IPS-18c (cell line): ENCODE measurements at regions not wholly inside any gene's neighbourhood (a gene's known extent, or its start where the extent isn't known, plus 50 kb on each side); places are given as distances from the start of the nearest gene placed in this dataset.

Experiments
- H3K4me3 ChIP-seq: 2 replicates; pipeline ENCODE4 v1.7.0; 2013; ENCODE audit warnings: low read depth, mild to moderate bottlenecking, low read length, moderate library complexity; ENCODE audit not compliant: insufficient read depth
- H3K9me3 ChIP-seq: one replicate; pipeline ENCODE4 v1.6.1; 2013; ENCODE audit warnings: mild to moderate bottlenecking, low read length, moderate library complexity; ENCODE audit not compliant: control insufficient read depth, insufficient read depth

- H3K4me3 ChIP-seq = no peak overlapping the region
Observed at GRCh38 chr4:152099981-152100378, 339.2 kb upstream of the GATB start.

GRCh38 chr4:152099555-152099954, 338.7 kb upstream of the GATB start:
- Histone ChIP-seq H3K4me3 (no peak overlapping the region), H3K9me3 (peaks cover 2% of the 10 kb centered on the region)

More at GRCh38 chr4:152099981-152100378, 339.2 kb upstream of the GATB start:
- peaks cover 2% of the 10 kb centered on the region for H3K9me3 ChIP-seq

GRCh38 chr4:152099061-152099425, 338.2 kb upstream of the GATB start:
- H3K4me3 ChIP-seq = no peak overlapping the region
- peaks cover 2% of the 10 kb centered on the region for H3K9me3 ChIP-seq

GRCh38 chr4:152098365-152099060, 337.7 kb upstream of the GATB start:
- H3K9me3 ChIP-seq = peaks cover 2% of the 10 kb centered on the region
- no peak overlapping the region for H3K4me3 ChIP-seq

GRCh38 chr4:152097371-152097770, 336.6 kb upstream of the GATB start:
- Histone ChIP-seq H3K4me3 (no peak overlapping the region), H3K9me3 (peaks cover 2% of the 10 kb centered on the region)

- Histone ChIP-seq H3K9me3 (peaks cover 2% of the 10 kb centered on the region), H3K4me3 (no peak overlapping the region)
Observed at GRCh38 chr4:152095701-152096070, 334.9 kb upstream of the GATB start.

GRCh38 chr4:152094970-152095700, 334.3 kb upstream of the GATB start:
- no peak overlapping the region for H3K4me3 ChIP-seq
- peaks cover 2% of the 10 kb centered on the region for H3K9me3 ChIP-seq

- Histone ChIP-seq H3K4me3 (no peak overlapping the region), H3K9me3 (no peaks in the 10 kb centered on the region)
Observed at GRCh38 chr4:152091405-152091804, 330.6 kb upstream of the GATB start.

GRCh38 chr4:152090543-152090942, 329.7 kb upstream of the GATB start:
- Histone ChIP-seq H3K9me3 (no peaks in the 10 kb centered on the region), H3K4me3 (no peak overlapping the region)

GRCh38 chr4:152089584-152089983, 328.8 kb upstream of the GATB start:
- H3K9me3 ChIP-seq = no peaks in the 10 kb centered on the region
- no peak overlapping the region for H3K4me3 ChIP-seq

GRCh38 chr4:152087335-152087734, 326.5 kb upstream of the GATB start:
- H3K4me3 ChIP-seq = no peak overlapping the region
- H3K9me3 ChIP-seq = no peaks in the 10 kb centered on the region

GRCh38 chr4:152085657-152086056, 324.9 kb upstream of the GATB start:
- Histone ChIP-seq H3K9me3 (no peaks in the 10 kb centered on the region), H3K4me3 (no peak overlapping the region)

- no peaks in the 10 kb centered on the region for H3K9me3 ChIP-seq
- H3K4me3 ChIP-seq = no peak overlapping the region
Observed at GRCh38 chr4:152083338-152083737, 322.5 kb upstream of the GATB start.

GRCh38 chr4:152081024-152081423, 320.2 kb upstream of the GATB start:
- Histone ChIP-seq H3K9me3 (no peaks in the 10 kb centered on the region), H3K4me3 (no peak overlapping the region)

GRCh38 chr4:152079543-152080293, 318.9 kb upstream of the GATB start:
- H3K9me3 ChIP-seq = no peaks in the 10 kb centered on the region
- H3K4me3 ChIP-seq = no peak overlapping the region

- no peak overlapping the region for H3K4me3 ChIP-seq
- no peaks in the 10 kb centered on the region for H3K9me3 ChIP-seq
Observed at GRCh38 chr4:152079079-152079478, 318.3 kb upstream of the GATB start.

GRCh38 chr4:152077582-152077981, 316.8 kb upstream of the GATB start:
- H3K4me3 ChIP-seq = no peak overlapping the region
- no peaks in the 10 kb centered on the region for H3K9me3 ChIP-seq
